Fibroblast of mammary gland (primary cell): ENCODE measurements at regions not wholly inside any gene's neighbourhood (a gene's known extent, or its start where the extent isn't known, plus 50 kb on each side); places are given as distances from the start of the nearest gene placed in this dataset.

Experiments
- DNase-seq: peaks from one replicate; pipeline ENCODE4 v3.0.0-alpha.2; 2010; ENCODE audit warnings: low read depth
- H3K4me3 ChIP-seq: 2 replicates; pipeline ENCODE4 v1.5.1; 2011; ENCODE audit warnings: low read depth, mild to moderate bottlenecking, low read length, moderate library complexity; ENCODE audit not compliant: control insufficient read depth
- TF ChIP-seq, protein P1 (sequence below): conservative IDR thresholded peaks from 2 replicates; pipeline ENCODE4 v1.5.1; 2011; ENCODE audit warnings: low read depth, low read length, inconsistent platforms; ENCODE audit not compliant: control insufficient read depth, insufficient read depth

DNA sequence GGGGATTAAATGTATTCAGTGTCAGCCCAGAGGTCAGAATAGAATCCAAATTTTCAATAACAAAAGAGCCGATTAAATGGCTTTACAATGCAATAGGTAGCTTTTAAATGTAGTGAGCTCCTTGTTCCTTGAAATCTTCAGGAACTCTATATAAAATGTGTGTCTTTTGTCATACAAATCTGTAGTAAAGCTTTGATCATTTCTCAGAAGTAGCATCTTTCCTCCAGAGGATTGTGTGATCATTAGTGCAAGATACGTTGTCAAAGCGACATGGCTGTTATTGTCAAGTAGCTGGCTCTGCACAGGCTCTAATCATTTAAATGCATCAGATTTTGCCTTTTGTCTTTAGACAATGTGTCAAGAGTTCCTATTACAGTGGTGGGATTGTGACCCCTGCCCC, 116.1 kb upstream of the NAMPT start:
- DNase-seq, result no peak
- no peak overlapping the region for H3K4me3 ChIP-seq
- TF ChIP-seq, protein P1, sequence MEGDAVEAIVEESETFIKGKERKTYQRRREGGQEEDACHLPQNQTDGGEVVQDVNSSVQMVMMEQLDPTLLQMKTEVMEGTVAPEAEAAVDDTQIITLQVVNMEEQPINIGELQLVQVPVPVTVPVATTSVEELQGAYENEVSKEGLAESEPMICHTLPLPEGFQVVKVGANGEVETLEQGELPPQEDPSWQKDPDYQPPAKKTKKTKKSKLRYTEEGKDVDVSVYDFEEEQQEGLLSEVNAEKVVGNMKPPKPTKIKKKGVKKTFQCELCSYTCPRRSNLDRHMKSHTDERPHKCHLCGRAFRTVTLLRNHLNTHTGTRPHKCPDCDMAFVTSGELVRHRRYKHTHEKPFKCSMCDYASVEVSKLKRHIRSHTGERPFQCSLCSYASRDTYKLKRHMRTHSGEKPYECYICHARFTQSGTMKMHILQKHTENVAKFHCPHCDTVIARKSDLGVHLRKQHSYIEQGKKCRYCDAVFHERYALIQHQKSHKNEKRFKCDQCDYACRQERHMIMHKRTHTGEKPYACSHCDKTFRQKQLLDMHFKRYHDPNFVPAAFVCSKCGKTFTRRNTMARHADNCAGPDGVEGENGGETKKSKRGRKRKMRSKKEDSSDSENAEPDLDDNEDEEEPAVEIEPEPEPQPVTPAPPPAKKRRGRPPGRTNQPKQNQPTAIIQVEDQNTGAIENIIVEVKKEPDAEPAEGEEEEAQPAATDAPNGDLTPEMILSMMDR, result no peak

DNA sequence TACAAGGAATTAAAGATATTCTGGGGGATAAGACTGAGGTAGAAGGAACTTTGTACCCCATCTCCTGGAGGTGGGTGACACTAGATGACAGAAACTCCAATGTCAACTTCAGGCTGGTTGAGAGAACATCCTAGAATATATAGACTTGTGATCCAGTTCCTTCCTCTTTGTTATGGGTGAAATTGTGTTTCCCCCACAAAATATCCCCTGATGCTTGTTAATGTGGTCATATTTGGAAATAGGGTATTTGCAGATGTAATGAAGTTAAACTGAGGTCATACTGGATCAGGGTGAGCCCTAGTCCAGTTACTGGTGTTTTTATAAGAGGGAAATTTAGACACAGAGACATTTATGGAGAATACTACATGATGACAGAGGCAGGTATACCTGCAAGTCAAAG, 114.0 kb upstream of the NAMPT start:
- no peak for DNase-seq
- H3K4me3 ChIP-seq, result no peak overlapping the region
- TF ChIP-seq, protein P1, result no peak

DNA sequence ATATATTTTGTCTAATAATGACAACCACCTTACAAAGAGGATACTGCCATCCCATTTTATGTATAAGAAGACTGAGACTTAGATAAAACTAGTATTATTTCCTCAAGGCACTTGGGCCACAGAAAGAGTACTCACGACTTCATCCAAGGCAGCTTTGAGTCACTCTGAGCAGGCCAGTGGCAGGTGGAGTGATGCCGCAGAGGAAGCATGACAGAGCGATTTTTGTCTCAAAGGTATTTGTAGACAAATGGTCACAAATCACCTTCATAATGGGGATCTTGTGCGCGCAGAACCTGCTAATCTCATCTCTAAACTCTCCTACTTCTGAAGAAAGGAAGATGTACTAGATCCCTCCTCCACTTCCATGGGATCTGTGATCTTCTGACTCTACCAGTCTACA, 113.2 kb upstream of the NAMPT start:
- TF ChIP-seq, protein P1, result no peak
- DNase-seq, result no peak
- no peak overlapping the region for H3K4me3 ChIP-seq

DNA sequence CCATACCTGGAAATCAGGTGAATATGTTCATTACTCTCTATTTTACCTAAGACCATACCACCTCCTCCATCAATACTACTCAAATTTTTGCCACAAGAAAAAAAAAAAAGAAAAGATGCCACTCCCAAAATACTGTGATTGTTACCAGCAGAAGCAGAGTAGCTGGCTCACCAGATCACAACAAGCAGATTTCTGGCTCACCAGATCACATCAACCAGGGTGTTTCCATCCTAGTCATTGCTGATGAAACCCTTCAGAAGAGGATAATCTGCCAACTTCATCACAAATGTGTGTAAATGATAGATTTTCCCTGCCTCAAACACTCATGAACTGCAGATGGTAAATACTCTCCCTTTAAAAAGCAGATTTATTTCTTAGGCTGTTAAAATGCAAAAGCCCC, 109.7 kb upstream of the NAMPT start:
- TF ChIP-seq, protein P1, result no peak
- no peak for DNase-seq
- H3K4me3 ChIP-seq, result no peak overlapping the region

DNA sequence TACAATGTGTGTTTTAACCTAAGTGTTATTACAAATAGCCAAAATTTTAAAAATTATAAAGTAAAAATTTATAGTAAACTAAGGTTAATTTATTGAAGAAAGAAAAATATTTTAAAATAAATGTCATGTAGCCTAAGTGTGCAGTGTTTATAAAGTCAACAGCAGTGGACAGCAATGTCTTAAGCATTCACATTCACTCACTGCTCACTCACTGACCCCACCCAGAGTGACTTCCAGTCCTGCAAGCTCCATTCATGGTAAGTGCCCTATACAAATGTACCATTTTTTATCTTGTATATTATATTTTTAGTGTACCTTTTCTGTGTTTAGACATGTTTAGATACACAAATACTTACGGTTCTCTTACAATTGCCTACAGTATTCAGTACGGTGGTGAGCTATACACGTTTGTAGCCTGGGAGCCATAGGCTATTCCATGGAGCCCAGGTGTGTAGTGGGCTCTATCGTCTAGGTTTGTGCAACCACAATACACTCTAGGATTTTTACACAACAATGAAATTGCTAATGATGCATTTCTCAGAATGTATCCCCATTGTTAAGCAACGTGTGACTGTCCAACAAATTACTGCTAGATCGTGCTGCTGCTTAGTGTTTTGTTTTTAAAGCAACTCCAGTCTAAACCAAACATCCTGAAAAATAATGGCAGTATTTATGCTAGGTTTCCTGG, 108.9 kb upstream of the NAMPT start:
- no peak overlapping the region for H3K4me3 ChIP-seq
- TF ChIP-seq, protein P1, result no peak
- no peak for DNase-seq

DNA sequence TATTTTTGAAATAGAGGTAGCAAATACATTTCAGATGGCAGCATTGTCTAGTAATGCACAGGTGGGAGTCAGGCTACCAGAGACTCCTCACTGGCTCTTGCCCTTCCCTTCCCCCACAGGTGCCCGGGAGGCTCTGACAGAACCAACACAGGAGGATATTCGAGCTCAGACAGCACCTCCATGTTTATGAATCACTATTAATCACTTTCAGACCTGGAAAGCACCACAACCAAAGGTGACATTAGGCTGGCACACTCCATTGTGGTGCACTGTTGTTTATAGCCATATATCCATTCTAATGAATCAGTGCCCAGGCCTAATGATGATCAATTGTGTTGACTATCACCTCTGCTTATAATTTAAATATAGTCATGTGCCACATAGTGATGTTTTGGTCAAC, 107.8 kb upstream of the NAMPT start:
- TF ChIP-seq, protein P1, result no peak
- DNase-seq, result no peak
- H3K4me3 ChIP-seq, result no peak overlapping the region

DNA sequence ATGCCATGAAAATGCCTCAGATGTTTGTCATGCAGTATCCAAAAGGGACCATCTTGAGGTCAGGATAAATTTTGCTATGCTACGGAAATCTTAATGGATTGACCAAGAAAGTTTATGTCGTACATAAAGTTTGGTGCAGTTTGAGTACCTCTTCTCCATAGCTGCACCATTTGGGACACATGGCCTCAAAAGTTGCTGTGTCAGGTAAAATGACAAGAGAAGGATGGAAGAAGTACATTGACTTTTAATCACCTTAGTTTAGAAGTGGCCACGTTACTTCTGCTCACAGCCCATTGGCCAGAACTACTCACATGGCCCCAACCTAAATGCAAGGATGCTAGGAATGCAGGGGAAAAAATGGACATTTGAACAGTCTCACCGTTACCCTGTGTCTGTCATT, 107.4 kb upstream of the NAMPT start:
- no peak overlapping the region for H3K4me3 ChIP-seq
- TF ChIP-seq, protein P1, result no peak
- no peak for DNase-seq
